Large intestine (tissue), 3 donors: ENCODE measurements at regions not wholly inside any gene's neighbourhood (a gene's known extent, or its start where the extent isn't known, plus 50 kb on each side); places are given as distances from the start of the nearest gene placed in this dataset.
A peak's percentile ranks its signal among the peaks of the same experiment; 100 is the strongest.

Experiments used
- DNase-seq, 2 donors: peaks; one replicate each; pipeline versions ENCODE4 v3.0.0 to v3.0.0-alpha.2; 2013
- H3K27ac ChIP-seq: one replicate; pipeline ENCODE4 v1.5.1; 2013; ENCODE audit warnings: low read length
- H3K27me3 ChIP-seq: 2 replicates; pipeline ENCODE4 v1.6.1; 2013; ENCODE audit warnings: low read length; ENCODE audit not compliant: control insufficient read depth, insufficient read depth
- H3K36me3 ChIP-seq: 2 replicates; pipeline ENCODE4 v1.6.1; 2013; ENCODE audit warnings: low read length; ENCODE audit not compliant: control insufficient read depth, insufficient read depth
- H3K4me1 ChIP-seq: one replicate; pipeline ENCODE4 v1.6.1; 2013; ENCODE audit warnings: low read length; ENCODE audit not compliant: control insufficient read depth, insufficient read depth
- H3K4me3 ChIP-seq: one replicate; pipeline ENCODE4 v1.5.1; 2013; ENCODE audit warnings: low read length
- H3K9me3 ChIP-seq: one replicate; pipeline ENCODE4 v1.6.1; 2013; ENCODE audit warnings: mild to moderate bottlenecking, low read depth, low read length, moderate library complexity; ENCODE audit not compliant: control insufficient read depth
- WGBS: methylation state at CpG from one replicate; pipeline ENCODE4 v1.1.5; 2013; ENCODE audit warnings: low lambda C conversion rate; ENCODE audit not compliant: insufficient coverage; 5-methylcytosine and 5-hydroxymethylcytosine counted together

- Histone ChIP-seq H3K4me1 (no peaks in the 10 kb centered on the region), H3K36me3 (peaks cover 9% of the 10 kb centered on the region), H3K27ac (no peak overlapping the region), H3K4me3 (no peak overlapping the region), H3K27me3 (peaks cover 22% of the 10 kb centered on the region), H3K9me3 (no peaks in the 10 kb centered on the region)
- no CpG with 5 or more reads among the region's 36 CpGs for WGBS
- no peak for DNase-seq
Observed at GRCh38 chr17:6893382-6894205, 62.1 kb upstream of the TEKT1 start.

- no peak for DNase-seq
- H3K9me3 ChIP-seq: no peaks in the 10 kb centered on the region
- H3K4me1 ChIP-seq: no peaks in the 10 kb centered on the region
- peaks cover 22% of the 10 kb centered on the region for H3K27me3 ChIP-seq
- H3K36me3 ChIP-seq: peaks cover 12% of the 10 kb centered on the region
- no CpG with 5 or more reads among the region's 18 CpGs for WGBS
- no peak overlapping the region for H3K27ac ChIP-seq
- H3K4me3 ChIP-seq: no peak overlapping the region
Observed at GRCh38 chr17:6894206-6894528, 62.6 kb upstream of the TEKT1 start.

GRCh38 chr17:6901086-6901485 lies 69.6 kb upstream of the TEKT1 start:
- Histone ChIP-seq H3K4me3 (no peak overlapping the region), H3K27ac (no peak overlapping the region), H3K9me3 (no peaks in the 10 kb centered on the region), H3K27me3 (no peaks in the 10 kb centered on the region), H3K4me1 (no peaks in the 10 kb centered on the region), H3K36me3 (peaks cover 18% of the 10 kb centered on the region)
- no CpG with 5 or more reads among the region's 3 CpGs for whole genome bisulfite sequencing
- DNase-seq: no peak

- no peak overlapping the region for H3K27ac ChIP-seq
- no peaks in the 10 kb centered on the region for H3K9me3 ChIP-seq
- no peak for DNase-seq
- no peak overlapping the region for H3K4me3 ChIP-seq
- WGBS: 100% methylated on average over 2 of the region's 7 CpGs
- no peaks in the 10 kb centered on the region for H3K27me3 ChIP-seq
- peaks cover 9% of the 10 kb centered on the region for H3K36me3 ChIP-seq
- no peaks in the 10 kb centered on the region for H3K4me1 ChIP-seq
Observed at GRCh38 chr17:6903326-6903900, 71.9 kb upstream of the TEKT1 start.

- no CpG with 5 or more reads among the region's 5 CpGs for WGBS
- H3K9me3 ChIP-seq: no peaks in the 10 kb centered on the region
- no peak overlapping the region for H3K4me3 ChIP-seq
- H3K27me3 ChIP-seq: no peaks in the 10 kb centered on the region
- H3K27ac ChIP-seq: no peak overlapping the region
- H3K36me3 ChIP-seq: no peaks in the 10 kb centered on the region
- H3K4me1 ChIP-seq: no peaks in the 10 kb centered on the region
- DNase-seq: no peak
Observed at GRCh38 chr17:6908807-6909206, 77.3 kb upstream of the TEKT1 start.

- DNase-seq: peak in 1 of 2 donors; percentile 23
- Histone ChIP-seq H3K9me3 (peaks cover 4% of the 10 kb centered on the region), H3K4me3 (no peak overlapping the region), H3K4me1 (no peaks in the 10 kb centered on the region), H3K27me3 (no peaks in the 10 kb centered on the region), H3K27ac (no peak overlapping the region), H3K36me3 (no peaks in the 10 kb centered on the region)
- WGBS: no CpG with 5 or more reads among the region's 2 CpGs
Observed at GRCh38 chr17:6910987-6911603, 79.6 kb upstream of the TEKT1 start.

- WGBS: 76% methylated on average over 6 of the region's 13 CpGs
- no peak for DNase-seq
- Histone ChIP-seq H3K27ac (no peak overlapping the region), H3K4me3 (no peak overlapping the region), H3K36me3 (no peaks in the 10 kb centered on the region), H3K4me1 (no peaks in the 10 kb centered on the region), H3K9me3 (peaks cover 4% of the 10 kb centered on the region), H3K27me3 (no peaks in the 10 kb centered on the region)
Observed at GRCh38 chr17:6912110-6913051, 80.9 kb upstream of the TEKT1 start.

GRCh38 chr17:6913608-6914443 lies 82.0 kb upstream of the ALOX12 start:
- H3K27ac ChIP-seq: no peak overlapping the region
- 21% methylated on average over 2 of the region's 32 CpGs for WGBS

GRCh38 chr17:6914711-6915110 lies 81.1 kb upstream of the ALOX12 start:
- WGBS: no CpG with 5 or more reads among the region's 6 CpGs
- Histone ChIP-seq H3K9me3 (peaks cover 4% of the 10 kb centered on the region), H3K4me1 (no peaks in the 10 kb centered on the region), H3K36me3 (no peaks in the 10 kb centered on the region), H3K4me3 (no peak overlapping the region), H3K27me3 (no peaks in the 10 kb centered on the region), H3K27ac (no peak overlapping the region)
- no peak for DNase-seq

More at GRCh38 chr17:6913608-6914443, 82.0 kb upstream of the ALOX12 start:
- Histone ChIP-seq H3K4me1 (no peaks in the 10 kb centered on the region), H3K27me3 (no peaks in the 10 kb centered on the region), H3K9me3 (peaks cover 4% of the 10 kb centered on the region), H3K4me3 (no peak overlapping the region), H3K36me3 (no peaks in the 10 kb centered on the region)
- no peak for DNase-seq
